GM18508 (cell line): ENCODE measurements at regions not wholly inside any gene's neighbourhood (a gene's known extent, or its start where the extent isn't known, plus 50 kb on each side); places are given as distances from the start of the nearest gene placed in this dataset.
"Not testable (repeated sequence)": the region's sequence is repeated elsewhere in the genome, so short reads cannot be mapped to it uniquely, and the experiment has no call there.

Experiments
- ATAC-seq: cut with Tn5 transposase; IDR thresholded peaks from one replicate; pipeline ENCODE4 v1.9.1; 2021; ENCODE audit warnings: moderate number of reproducible peaks; ENCODE audit not compliant: insufficient read depth, unreplicated experiment

GRCh38 chr5:39942606-39943005 is 517.8 kb upstream of the DAB2 start:
- ATAC-seq: no peak

GRCh38 chr5:39941416-39941815 is 516.6 kb upstream of the DAB2 start:
- ATAC-seq: no peak

GRCh38 chr5:39934830-39935229 is 510.1 kb upstream of the DAB2 start:
- peak; percentile 31 for ATAC-seq

DNA sequence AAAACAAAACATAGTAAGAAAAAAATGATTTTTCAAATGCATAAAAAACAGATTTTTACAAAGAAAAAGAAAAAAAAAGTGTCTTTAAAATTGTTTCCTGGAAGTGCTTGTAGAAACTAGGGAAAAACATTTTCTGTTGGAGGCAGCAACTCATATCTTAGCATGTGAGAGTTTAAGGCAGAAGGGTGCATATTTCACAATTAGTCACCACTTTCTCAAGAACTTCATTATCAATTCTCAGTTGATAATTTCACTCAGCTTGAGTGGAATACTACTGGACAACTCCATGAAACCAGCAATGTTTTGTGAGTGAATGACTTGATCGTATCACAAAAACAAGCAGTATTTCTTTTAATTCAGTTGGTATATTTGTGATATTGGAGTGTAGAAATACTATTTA is 508.3 kb upstream of the DAB2 start:
- no peak for ATAC-seq

DNA sequence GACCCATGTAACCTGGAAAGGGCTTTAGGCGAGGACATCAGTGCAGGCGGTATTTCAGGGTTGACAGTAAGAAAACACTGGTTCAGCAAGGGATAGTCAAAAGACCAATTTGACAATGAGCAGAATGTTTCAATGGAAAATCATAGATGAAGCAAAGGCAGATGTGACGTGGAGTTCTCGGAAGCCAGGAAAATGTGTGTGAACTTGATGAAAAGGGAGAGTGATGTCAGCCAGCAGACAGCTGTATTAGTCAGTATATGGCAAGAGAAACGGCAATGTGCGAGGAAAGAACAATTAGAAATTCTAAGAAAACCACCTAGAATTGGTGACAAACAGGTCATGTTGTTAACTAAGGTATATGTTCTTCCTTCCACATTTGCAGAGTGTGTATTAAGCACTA is 503.9 kb upstream of the DAB2 start:
- ATAC-seq: no peak

DNA sequence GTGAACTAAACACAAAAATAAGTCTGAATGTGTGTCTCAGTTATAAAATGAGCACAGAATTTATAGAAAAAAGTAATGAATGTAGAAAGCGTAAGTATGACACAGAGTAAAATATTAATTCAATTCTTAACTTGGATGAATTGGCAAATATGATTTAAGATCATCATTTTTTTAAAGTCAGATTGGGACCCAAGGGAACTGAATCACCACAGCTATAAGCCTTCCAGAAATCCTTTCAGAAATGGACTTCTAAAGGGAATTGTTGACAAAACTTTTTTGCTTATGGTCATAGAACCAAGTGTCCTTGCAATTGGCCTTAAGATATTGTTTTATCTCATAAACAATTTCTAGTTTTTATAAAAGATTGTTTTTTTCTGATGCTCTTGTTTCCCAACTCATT is 495.1 kb upstream of the DAB2 start:
- no peak for ATAC-seq

DNA sequence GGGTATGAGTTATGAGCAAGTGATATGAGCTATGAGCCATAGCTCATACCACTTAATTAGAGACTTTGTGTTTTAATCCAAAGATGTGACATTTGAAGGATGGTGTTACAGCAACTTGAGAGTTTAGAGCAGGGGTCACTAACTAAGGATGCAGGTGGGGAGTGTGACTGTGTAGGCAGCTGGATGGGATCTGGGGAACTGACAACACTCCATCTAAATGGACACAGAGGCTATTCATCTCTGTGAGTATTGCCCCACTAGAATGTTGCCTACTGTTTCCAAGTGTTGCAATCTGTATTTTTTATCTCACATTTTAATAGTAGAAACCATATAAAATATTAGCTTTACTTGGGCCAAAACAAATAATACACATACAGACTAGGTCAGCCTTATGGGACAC is 488.1 kb upstream of the DAB2 start:
- ATAC-seq: no peak

DNA sequence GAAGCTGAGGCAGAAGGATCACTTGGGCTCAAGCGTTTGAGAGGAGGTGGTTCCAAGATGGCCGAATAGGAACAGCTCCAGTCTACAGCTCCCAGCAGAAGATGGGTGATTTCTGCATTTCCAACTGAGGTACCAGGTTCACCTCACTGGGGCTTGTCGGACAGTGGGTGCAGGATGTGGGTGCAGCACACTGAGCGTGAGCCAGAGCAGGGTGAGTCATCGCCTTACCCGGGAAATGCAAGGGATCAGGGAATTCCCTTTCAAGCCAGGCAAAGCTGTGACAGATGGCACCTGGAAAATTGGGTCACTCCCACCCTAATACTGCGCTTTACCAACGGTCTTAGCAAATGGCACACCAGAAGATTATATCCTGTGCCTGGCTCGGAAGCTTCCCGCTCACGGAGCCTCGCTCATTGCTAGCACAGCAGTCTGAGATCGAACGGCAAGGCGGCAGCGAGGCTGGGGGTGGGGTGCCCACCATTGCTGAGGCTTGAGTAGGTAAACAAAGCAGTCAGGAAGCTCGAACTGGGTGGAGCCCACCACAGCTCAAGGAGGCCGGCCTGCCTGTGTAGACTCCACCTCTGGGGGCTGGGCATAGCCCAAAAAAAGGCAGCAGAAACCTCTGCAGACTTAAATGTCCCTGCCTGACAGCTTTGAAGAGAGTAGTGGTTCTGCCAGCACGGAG is 482.6 kb upstream of the DAB2 start:
- ATAC-seq: not testable (repeated sequence)

- no peak for ATAC-seq
Observed at GRCh38 chr5:39906146-39906545, 481.4 kb upstream of the DAB2 start.

GRCh38 chr5:39905356-39905755 is 480.6 kb upstream of the DAB2 start:
- no peak for ATAC-seq

DNA sequence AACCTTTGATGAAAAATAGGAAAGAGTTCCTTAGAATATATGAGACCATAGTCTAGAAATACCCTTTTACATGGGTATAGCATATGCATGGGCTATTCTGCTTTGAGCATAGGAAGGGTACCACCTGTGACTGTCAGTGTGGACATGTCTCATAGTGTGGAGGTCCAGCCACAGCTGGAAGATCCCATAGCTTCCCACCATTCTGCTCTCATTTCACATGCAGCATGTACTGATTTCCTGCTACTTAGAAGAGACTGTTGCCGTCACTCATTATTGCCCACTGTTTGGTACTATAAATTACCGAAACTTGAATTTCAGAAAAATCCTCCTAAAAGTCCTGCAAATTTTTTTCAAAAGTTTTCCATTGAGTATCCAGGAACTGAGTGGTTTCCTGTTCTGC is 477.8 kb upstream of the DAB2 start:
- no peak for ATAC-seq

GRCh38 chr5:39898731-39899130 is 474.0 kb upstream of the DAB2 start:
- no peak for ATAC-seq

GRCh38 chr5:39896706-39897105 is 471.9 kb upstream of the DAB2 start:
- no peak for ATAC-seq

GRCh38 chr5:39896104-39896503 is 471.3 kb upstream of the DAB2 start:
- ATAC-seq: no peak

DNA sequence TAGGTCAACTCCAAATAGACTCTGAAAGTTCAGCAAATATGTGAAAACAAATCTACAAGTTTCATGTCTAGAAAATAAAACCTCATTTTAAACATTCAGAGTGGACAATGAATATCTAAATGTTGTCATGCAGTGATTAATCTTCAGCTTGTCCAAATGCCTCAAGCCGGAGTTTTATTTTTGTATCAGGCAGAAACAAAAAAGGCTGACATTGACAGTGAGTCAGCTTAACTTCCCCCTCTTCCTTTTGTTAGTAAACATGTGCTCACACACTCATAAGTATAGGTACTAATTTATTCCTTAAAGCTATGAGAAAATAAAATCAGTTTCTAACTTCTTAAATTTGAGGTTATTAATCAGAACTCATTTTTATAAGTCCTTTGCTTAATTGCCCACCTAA is 467.9 kb upstream of the DAB2 start:
- ATAC-seq: no peak

DNA sequence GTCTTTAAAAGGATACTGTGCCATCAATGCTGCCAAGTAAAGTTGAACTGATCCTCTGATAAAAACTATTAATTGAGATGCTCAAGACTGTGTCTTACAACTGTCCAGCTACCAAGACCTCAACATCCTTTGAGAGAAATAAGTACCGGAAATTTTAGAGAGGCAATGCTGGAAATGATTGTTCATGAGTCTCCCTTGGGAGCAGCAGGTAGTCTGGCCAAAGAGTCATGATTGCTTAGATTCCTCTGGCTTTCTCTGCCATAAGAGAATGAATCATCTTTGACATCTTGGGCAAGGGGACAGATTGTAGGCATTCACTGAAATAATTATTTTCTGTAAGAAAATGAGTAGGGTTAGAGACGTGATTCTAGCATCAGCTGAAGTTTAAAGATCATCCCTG is 466.6 kb upstream of the DAB2 start:
- no peak for ATAC-seq

- ATAC-seq: no peak
Observed at GRCh38 chr5:39880985-39881384, 456.2 kb upstream of the DAB2 start.

- no peak for ATAC-seq
Observed at GRCh38 chr5:39877479-39877878, 452.7 kb upstream of the DAB2 start.

DNA sequence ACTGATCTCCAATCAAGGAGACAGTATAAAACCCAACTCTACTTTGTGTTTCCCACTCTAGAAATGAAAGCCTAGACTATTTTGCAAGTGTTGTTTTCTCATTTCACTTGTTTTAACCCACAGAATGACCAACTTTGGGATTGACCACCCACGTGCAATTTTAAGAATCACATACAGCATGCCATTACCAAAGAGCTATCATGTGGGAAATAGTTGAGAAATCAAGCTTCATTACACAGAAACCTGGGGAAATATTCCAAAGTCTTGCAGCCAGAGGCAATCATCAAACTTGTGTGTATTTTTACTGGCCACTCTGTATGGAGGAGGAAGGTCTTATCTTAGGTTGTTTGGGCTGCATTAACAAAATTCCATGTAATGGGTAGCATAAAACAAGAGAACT is 451.4 kb upstream of the DAB2 start:
- no peak for ATAC-seq

DNA sequence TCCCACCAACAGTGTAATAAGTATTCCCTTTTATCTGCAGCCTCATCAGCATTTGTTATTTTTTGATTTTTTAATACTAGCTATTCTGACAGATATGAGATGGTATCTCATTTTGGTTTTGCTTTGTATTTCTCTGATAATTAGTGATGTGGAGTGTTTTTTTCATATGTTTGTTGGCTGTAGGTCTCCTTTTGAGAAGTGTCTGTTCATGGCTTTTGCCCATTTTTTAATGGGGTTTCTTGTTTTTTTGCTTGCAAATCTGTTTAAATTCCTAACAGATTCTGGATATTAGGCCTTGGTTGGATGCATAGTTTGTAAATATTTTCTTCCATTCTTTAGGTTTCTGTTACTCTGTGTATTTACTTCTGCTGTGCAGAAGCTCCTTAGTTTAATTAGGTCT is 445.4 kb upstream of the DAB2 start:
- no peak for ATAC-seq

- ATAC-seq: no peak
Observed at GRCh38 chr5:39869396-39869795, 444.6 kb upstream of the DAB2 start.

- ATAC-seq: no peak
Observed at GRCh38 chr5:39867923-39868322, 443.1 kb upstream of the DAB2 start.
